ENCODE measurements at regions not wholly inside any gene's neighbourhood (a gene's known extent, or its start where the extent isn't known, plus 50 kb on each side); places are given as distances from the start of the nearest gene placed in this dataset.
"Not testable (repeated sequence)": the region's sequence is repeated elsewhere in the genome, so short reads cannot be mapped to it uniquely, and the experiment has no call there.

DNA sequence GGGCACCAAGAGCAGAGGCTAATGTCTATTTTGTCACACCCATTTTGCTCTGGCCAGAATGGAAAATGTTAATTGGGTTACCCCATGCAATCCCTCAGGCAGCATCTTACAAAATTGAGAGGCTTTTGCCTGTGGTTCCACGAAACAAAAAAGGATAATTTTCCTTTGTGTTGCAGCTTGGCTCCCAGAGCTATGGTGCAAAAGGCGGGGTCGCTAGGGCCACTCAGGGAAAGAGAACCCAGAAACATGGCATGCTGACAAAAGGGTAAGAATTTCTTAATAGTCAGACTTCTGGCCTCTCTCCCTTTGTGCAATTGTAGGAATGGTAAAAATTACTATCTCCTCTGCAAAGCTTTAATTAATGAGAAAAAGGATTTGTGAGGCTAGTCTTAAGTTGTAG is 119.6 kb upstream of the BANK1 start:
- in situ Hi-C loops (cut with MboI; ENCODE audit: low sequenced_read_pairs) = no loop called here

- in situ Hi-C loops (cut with MboI; ENCODE audit: low sequenced_read_pairs) = no loop called here
Measured at GRCh38 chr4:101670370-101670769, 120.2 kb upstream of the BANK1 start.

- in situ Hi-C loops (cut with MboI; ENCODE audit: low sequenced_read_pairs) = no loop called here
Measured at GRCh38 chr4:101669832-101670188, 120.7 kb upstream of the BANK1 start.

DNA sequence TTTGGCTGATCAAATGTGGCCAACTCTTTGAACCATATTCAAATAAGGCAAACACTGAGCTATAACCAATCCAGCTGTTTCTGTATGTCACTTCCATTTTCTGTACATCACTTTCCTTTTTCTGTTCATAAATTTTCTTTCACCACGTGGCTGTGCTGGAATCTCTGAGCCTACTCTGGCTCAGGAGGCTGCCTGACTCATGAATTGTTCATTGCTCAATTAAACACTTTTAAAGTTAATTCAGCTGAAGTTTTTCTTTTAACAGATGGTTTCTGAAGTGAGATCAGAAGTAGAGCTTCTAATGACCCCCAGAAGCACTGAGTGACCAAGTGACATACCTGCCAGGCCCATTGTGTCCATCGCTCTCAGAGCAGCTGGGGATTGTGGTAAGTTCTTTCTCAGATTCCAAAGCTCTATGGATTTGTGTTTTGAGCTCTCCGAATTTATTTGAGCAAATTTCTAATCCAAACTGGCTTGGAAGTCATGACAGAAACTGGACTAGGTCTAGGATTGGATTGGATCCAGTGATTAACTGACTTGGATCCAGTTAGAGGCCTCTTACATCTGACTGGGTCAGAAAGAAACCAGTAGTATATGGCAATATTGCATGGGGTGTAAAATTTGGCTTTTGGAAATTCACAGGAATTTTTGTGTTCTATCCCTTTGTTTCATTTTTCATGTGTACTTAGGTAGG is 121.2 kb upstream of the BANK1 start:
- in situ Hi-C loops (cut with MboI; ENCODE audit: low sequenced_read_pairs) = no loop called here

GRCh38 chr4:101667348-101667747 is 123.2 kb upstream of the BANK1 start:
- in situ Hi-C loops (cut with MboI; ENCODE audit: low sequenced_read_pairs) = no loop called here

GRCh38 chr4:101660607-101661006 is 129.9 kb upstream of the BANK1 start:
- in situ Hi-C loops (cut with MboI; ENCODE audit: low sequenced_read_pairs) = no loop called here

- in situ Hi-C loops (cut with MboI; ENCODE audit: low sequenced_read_pairs) = no loop called here
Measured at GRCh38 chr4:101655857-101656256, 134.7 kb upstream of the BANK1 start.

DNA sequence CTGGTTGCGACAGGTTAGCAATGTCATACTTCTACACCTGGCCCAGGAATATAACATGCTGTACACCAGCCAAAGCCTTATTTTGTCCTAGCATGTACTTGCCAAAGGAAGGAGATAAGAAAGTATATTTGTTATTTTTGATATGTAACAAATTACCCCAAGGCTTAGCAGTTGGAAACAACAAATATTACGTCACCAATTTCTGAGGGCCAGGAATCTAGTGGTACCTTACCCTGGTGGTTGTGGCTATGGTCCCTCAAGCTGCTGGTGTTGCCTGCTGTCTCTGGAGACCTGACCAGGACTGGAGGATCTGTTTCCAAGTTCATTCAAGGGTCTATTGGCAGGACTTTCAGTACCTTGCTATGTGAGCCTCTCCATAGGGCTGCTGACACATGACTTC is 135.5 kb upstream of the BANK1 start:
- in situ Hi-C loops (cut with MboI; ENCODE audit: low sequenced_read_pairs) = no loop called here

DNA sequence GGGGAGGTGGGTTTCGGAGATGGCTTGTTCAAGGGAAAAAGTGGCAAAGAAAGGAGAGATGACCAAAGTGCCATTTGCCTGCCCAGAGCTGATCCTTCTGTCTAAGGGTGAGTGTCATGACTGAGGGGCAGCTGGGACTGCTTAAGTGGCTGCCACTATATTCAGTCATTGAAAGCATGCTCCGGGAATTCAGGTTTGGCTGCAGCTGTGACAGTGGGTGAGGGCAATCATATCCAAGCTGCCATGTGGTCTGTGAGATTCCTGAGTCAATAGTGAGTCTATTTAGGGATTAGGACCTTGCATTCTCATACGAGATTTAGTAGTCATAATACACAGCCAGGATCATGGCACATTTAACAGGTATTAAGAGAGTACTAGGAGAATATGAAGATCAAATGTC is 138.8 kb upstream of the BANK1 start:
- in situ Hi-C loops (cut with MboI; ENCODE audit: low sequenced_read_pairs) = no loop called here

GRCh38 chr4:101649790-101650515 is 140.6 kb upstream of the BANK1 start:
- in situ Hi-C loops (cut with MboI; ENCODE audit: low sequenced_read_pairs) = no loop called here

- in situ Hi-C loops (cut with MboI; ENCODE audit: low sequenced_read_pairs) = no loop called here
Measured at GRCh38 chr4:101647710-101648034, 142.9 kb upstream of the BANK1 start.

DNA sequence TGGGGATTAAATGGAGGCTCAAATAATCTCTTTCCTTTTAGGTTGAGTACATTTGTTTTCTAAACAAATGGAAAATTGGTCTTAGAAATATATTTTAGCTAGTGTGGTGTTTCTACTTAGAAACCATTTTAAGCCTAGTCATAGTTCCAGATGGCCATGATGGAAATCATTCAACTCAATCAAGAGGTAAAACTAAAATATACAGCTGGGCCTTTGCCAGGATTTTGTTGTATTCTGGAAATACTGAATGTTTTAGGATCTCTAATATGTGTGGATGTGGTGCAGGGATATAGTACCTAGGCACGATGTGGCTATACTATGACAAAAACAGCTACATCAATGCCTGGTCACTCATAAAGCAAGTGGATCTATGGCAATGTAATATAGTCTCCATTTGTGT is 146.0 kb upstream of the BANK1 start:
- in situ Hi-C loops (cut with MboI; ENCODE audit: low sequenced_read_pairs) = no loop called here

- in situ Hi-C loops (cut with MboI; ENCODE audit: low sequenced_read_pairs) = no loop called here
Measured at GRCh38 chr4:101643186-101643837, 147.2 kb upstream of the BANK1 start.

GRCh38 chr4:101632766-101633165 is 157.8 kb upstream of the BANK1 start:
- in situ Hi-C loops (cut with MboI; ENCODE audit: low sequenced_read_pairs) = not testable (repeated sequence)

- in situ Hi-C loops (cut with MboI; ENCODE audit: low sequenced_read_pairs) = no loop called here
Measured at GRCh38 chr4:101630319-101630986, 160.1 kb upstream of the BANK1 start.

DNA sequence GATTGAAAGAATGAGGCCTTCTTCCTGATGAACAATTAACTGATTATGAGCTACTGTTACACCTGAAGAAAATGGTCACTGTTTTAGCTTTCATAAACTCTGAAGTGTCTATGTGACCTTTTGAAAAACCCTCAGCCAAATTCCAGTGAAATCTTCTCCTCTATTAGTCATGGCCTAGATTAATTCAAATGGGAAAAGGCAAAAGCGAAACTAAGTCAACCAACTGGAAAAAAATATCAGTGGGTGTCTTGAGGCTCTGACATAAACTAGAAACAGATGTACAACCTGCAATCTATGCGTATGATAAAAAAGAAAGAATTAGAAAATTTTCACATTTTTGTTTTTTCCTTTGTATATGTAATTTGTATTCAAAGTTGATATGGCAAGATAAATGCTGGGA is 169.4 kb upstream of the BANK1 start:
- in situ Hi-C loops (cut with MboI; ENCODE audit: low sequenced_read_pairs) = no loop called here

DNA sequence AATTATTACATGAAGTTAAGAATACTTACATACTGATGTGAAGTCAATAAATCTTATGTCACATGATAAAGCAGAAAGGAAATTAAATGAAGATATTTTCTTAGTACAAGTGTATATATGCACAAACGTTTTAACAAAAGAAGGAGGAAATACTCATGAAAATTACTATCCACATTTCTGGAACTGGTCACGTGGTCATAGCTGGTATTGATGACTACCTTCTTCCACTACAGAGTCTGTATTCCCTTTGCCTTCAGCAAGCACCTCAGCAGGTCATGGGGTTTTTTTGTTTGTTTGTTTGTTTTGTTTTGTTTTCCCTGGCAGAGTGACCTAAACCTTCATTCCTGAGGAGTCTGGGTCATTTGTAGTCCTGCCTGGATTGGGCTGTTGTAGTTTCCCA is 174.9 kb upstream of the BANK1 start:
- in situ Hi-C loops (cut with MboI; ENCODE audit: low sequenced_read_pairs) = no loop called here

- in situ Hi-C loops (cut with MboI; ENCODE audit: low sequenced_read_pairs) = not testable (repeated sequence)
Measured at GRCh38 chr4:101606989-101607388, 183.5 kb upstream of the BANK1 start.

- in situ Hi-C loops (cut with MboI; ENCODE audit: low sequenced_read_pairs) = no loop called here
Measured at GRCh38 chr4:101604976-101605375, 185.6 kb upstream of the BANK1 start.

GRCh38 chr4:101600287-101600686 is 190.2 kb upstream of the BANK1 start:
- in situ Hi-C loops (cut with MboI; ENCODE audit: low sequenced_read_pairs) = no loop called here

- in situ Hi-C loops (cut with MboI; ENCODE audit: low sequenced_read_pairs) = no loop called here
Measured at GRCh38 chr4:101599620-101600019, 190.9 kb upstream of the BANK1 start.
